H1 (cell line): ENCODE measurements at regions not wholly inside any gene's neighbourhood (a gene's known extent, or its start where the extent isn't known, plus 50 kb on each side); places are given as distances from the start of the nearest gene placed in this dataset.

ENCODE experiments used
- CBX8 ChIP-seq: fragments of 300-800, 300-1000 bp; sonication (generic); IDR thresholded peaks from 2 replicates; pipeline ENCODE4 v1.7.1; 2016; ENCODE audit warnings: low read depth, low read length, borderline replicate concordance
- CHD7 ChIP-seq: fragments of 300-600 bp; sonication (generic); IDR thresholded peaks from 2 replicates; pipeline ENCODE4 v1.7.1; 2012; ENCODE audit warnings: low read length, moderate library complexity, mild to moderate bottlenecking, inconsistent platforms; ENCODE audit not compliant: insufficient replicate concordance
- EGR1 ChIP-seq: IDR thresholded peaks from 2 replicates; pipeline ENCODE4 v1.6.1; 2011; ENCODE audit warnings: low read depth, low read length, borderline replicate concordance
- JUN ChIP-seq: IDR thresholded peaks from 2 replicates; pipeline ENCODE4 v1.6.1; 2011; ENCODE audit warnings: low read depth, mild to moderate bottlenecking, improper control_type of control experiment, low read length
- KDM1A ChIP-seq: fragments of 200-600, 300-600 bp; sonication (generic); IDR thresholded peaks from 2 replicates; pipeline ENCODE4 v1.7.1; 2016; ENCODE audit warnings: mild to moderate bottlenecking, low read length, borderline replicate concordance
- POLR2AphosphoS5 ChIP-seq: IDR thresholded peaks from 2 replicates; pipeline ENCODE4 v1.6.1; 2011; ENCODE audit warnings: low read depth, low read length
- POU5F1 ChIP-seq: IDR thresholded peaks from 2 replicates; pipeline ENCODE4 v1.6.1; 2011; ENCODE audit warnings: low read depth, mild to moderate bottlenecking, low read length, moderate library complexity
- RXRA ChIP-seq: IDR thresholded peaks from 2 replicates; pipeline ENCODE4 v1.6.1; 2011; ENCODE audit warnings: low read depth, mild to moderate bottlenecking, low read length, moderate library complexity; ENCODE audit not compliant: insufficient read depth
- SP4 ChIP-seq: IDR thresholded peaks from 2 replicates; pipeline ENCODE4 v1.6.1; 2012; ENCODE audit warnings: low read length, inconsistent platforms
- TAF1 ChIP-seq: IDR thresholded peaks from 2 replicates; pipeline ENCODE4 v1.6.1; 2011; ENCODE audit warnings: mild to moderate bottlenecking, low read depth, low read length
- USF2 ChIP-seq: IDR thresholded peaks from 2 replicates; pipeline ENCODE4 v1.6.1; 2011; ENCODE audit warnings: low read length, improper control_type of control experiment

- no peak for TF ChIP-seq CHD7
- TF ChIP-seq POLR2AphosphoS5 = no peak
- no peak for TF ChIP-seq EGR1
- no peak for TF ChIP-seq JUN
- TF ChIP-seq CBX8 = no peak
- no peak for TF ChIP-seq RXRA
- no peak for TF ChIP-seq POU5F1
- TF ChIP-seq USF2 = no peak
- no peak for TF ChIP-seq TAF1
- no peak for TF ChIP-seq KDM1A
- TF ChIP-seq SP4 = no peak
These were observed 1061.8 kb downstream of the BCL11B start (continued) for GRCh38 chr14:98210045-98210672.
